Loucy (cell line): ENCODE measurements at regions not wholly inside any gene's neighbourhood (a gene's known extent, or its start where the extent isn't known, plus 50 kb on each side); places are given as distances from the start of the nearest gene placed in this dataset.

Source experiments
- CTCF ChIP-seq: fragments of 200-600 bp; sonication (generic); conservative IDR thresholded peaks from 2 replicates; pipeline ENCODE4 v1.5.1; 2014; ENCODE audit warnings: mild to moderate bottlenecking, antibody characterized with exemption, low read length
- EZH2phosphoT487 ChIP-seq: fragments of 200-600 bp; IDR thresholded peaks from 2 replicates; pipeline ENCODE4 v1.6.1; 2018; ENCODE audit warnings: antibody characterized with exemption, mild to moderate bottlenecking, moderate library complexity, borderline replicate concordance

GRCh38 chr14:75335571-75335970, 56.9 kb downstream of the FOS start:
- no peak for TF ChIP-seq EZH2phosphoT487
- no peak for TF ChIP-seq CTCF
